ENCODE measurements at regions not wholly inside any gene's neighbourhood (a gene's known extent, or its start where the extent isn't known, plus 50 kb on each side); places are given as distances from the start of the nearest gene placed in this dataset.

DNA sequence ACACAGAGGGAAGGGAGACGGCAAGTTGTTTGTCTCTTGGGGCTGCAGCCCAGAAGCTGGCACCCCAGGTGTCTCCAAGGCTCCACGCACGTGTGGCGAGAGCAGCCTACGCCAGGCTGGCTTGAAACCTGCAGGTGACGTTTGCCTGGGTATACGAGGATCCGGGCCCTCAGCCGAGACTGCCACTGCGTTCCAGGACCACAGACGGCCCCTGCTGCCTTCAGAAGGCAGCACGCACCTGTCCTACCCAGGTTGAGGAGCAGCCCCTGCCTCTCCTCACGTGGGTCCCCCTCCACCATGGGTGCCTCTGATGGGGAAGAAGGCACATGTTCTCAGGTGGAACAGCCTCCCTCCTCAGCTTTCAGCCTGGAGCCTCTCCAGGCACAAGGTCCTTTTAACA is 75.3 kb upstream of the PRR20G start:
- TF ChIP-seq POLR2A (IDR thresholded peaks at IDR 0.05), result no peak
- TF ChIP-seq, protein P1, sequence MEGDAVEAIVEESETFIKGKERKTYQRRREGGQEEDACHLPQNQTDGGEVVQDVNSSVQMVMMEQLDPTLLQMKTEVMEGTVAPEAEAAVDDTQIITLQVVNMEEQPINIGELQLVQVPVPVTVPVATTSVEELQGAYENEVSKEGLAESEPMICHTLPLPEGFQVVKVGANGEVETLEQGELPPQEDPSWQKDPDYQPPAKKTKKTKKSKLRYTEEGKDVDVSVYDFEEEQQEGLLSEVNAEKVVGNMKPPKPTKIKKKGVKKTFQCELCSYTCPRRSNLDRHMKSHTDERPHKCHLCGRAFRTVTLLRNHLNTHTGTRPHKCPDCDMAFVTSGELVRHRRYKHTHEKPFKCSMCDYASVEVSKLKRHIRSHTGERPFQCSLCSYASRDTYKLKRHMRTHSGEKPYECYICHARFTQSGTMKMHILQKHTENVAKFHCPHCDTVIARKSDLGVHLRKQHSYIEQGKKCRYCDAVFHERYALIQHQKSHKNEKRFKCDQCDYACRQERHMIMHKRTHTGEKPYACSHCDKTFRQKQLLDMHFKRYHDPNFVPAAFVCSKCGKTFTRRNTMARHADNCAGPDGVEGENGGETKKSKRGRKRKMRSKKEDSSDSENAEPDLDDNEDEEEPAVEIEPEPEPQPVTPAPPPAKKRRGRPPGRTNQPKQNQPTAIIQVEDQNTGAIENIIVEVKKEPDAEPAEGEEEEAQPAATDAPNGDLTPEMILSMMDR (IDR thresholded peaks at IDR 0.05), result no peak
